ENCODE measurements at regions not wholly inside any gene's neighbourhood (a gene's known extent, or its start where the extent isn't known, plus 50 kb on each side); places are given as distances from the start of the nearest gene placed in this dataset.

DNA sequence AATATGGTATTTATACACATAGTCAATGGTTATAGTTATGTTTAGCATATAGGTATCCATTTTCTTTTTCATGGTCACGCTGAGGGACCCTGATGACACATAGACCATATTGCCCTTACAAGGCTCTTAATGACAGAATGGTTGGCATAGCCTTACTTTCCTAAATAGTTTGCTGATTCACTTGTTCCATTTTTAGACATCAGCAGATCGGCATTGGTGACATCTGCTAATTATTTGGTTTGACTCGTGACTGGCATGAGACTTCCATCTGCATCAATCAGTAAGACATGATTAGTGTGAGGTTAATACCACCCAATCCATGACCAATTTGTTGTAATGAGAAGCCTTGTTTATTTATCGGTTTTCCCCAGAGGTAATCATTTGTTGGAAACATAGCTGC lies 309.7 kb downstream of the ALDH8A1 start:
- TF ChIP-seq PPARA (CRISPR knock-in tag; IDR thresholded peaks at IDR 0.05; ENCODE audit: borderline replicate concordance): no peak
- TF ChIP-seq, protein P1, sequence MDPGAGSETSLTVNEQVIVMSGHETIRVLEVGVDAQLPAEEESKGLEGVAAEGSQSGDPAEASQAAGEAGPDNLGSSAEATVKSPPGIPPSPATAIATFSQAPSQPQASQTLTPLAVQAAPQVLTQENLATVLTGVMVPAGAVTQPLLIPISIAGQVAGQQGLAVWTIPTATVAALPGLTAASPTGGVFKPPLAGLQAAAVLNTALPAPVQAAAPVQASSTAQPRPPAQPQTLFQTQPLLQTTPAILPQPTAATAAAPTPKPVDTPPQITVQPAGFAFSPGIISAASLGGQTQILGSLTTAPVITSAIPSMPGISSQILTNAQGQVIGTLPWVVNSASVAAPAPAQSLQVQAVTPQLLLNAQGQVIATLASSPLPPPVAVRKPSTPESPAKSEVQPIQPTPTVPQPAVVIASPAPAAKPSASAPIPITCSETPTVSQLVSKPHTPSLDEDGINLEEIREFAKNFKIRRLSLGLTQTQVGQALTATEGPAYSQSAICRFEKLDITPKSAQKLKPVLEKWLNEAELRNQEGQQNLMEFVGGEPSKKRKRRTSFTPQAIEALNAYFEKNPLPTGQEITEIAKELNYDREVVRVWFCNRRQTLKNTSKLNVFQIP (CRISPR knock-in tag; IDR thresholded peaks at IDR 0.05; ENCODE audit: borderline replicate concordance, low read depth): no peak
- TF ChIP-seq ISL1 (CRISPR knock-in tag; IDR thresholded peaks at IDR 0.05): no peak
- no peak for TF ChIP-seq ZFP30 (CRISPR knock-in tag; IDR thresholded peaks at IDR 0.05)
- TF ChIP-seq, protein P2, sequence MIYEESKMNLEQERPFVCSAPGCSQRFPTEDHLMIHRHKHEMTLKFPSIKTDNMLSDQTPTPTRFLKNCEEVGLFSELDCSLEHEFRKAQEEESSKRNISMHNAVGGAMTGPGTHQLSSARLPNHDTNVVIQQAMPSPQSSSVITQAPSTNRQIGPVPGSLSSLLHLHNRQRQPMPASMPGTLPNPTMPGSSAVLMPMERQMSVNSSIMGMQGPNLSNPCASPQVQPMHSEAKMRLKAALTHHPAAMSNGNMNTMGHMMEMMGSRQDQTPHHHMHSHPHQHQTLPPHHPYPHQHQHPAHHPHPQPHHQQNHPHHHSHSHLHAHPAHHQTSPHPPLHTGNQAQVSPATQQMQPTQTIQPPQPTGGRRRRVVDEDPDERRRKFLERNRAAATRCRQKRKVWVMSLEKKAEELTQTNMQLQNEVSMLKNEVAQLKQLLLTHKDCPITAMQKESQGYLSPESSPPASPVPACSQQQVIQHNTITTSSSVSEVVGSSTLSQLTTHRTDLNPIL (CRISPR knock-in tag; IDR thresholded peaks at IDR 0.05; ENCODE audit: low read depth): no peak
- TF ChIP-seq, protein P3, sequence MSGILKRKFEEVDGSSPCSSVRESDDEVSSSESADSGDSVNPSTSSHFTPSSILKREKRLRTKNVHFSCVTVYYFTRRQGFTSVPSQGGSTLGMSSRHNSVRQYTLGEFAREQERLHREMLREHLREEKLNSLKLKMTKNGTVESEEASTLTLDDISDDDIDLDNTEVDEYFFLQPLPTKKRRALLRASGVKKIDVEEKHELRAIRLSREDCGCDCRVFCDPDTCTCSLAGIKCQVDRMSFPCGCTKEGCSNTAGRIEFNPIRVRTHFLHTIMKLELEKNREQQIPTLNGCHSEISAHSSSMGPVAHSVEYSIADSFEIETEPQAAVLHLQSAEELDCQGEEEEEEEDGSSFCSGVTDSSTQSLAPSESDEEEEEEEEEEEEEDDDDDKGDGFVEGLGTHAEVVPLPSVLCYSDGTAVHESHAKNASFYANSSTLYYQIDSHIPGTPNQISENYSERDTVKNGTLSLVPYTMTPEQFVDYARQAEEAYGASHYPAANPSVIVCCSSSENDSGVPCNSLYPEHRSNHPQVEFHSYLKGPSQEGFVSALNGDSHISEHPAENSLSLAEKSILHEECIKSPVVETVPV (CRISPR knock-in tag; IDR thresholded peaks at IDR 0.05): no peak
- TF ChIP-seq TOX (CRISPR knock-in tag; IDR thresholded peaks at IDR 0.05; ENCODE audit: borderline replicate concordance): no peak
- TF ChIP-seq, protein P4, sequence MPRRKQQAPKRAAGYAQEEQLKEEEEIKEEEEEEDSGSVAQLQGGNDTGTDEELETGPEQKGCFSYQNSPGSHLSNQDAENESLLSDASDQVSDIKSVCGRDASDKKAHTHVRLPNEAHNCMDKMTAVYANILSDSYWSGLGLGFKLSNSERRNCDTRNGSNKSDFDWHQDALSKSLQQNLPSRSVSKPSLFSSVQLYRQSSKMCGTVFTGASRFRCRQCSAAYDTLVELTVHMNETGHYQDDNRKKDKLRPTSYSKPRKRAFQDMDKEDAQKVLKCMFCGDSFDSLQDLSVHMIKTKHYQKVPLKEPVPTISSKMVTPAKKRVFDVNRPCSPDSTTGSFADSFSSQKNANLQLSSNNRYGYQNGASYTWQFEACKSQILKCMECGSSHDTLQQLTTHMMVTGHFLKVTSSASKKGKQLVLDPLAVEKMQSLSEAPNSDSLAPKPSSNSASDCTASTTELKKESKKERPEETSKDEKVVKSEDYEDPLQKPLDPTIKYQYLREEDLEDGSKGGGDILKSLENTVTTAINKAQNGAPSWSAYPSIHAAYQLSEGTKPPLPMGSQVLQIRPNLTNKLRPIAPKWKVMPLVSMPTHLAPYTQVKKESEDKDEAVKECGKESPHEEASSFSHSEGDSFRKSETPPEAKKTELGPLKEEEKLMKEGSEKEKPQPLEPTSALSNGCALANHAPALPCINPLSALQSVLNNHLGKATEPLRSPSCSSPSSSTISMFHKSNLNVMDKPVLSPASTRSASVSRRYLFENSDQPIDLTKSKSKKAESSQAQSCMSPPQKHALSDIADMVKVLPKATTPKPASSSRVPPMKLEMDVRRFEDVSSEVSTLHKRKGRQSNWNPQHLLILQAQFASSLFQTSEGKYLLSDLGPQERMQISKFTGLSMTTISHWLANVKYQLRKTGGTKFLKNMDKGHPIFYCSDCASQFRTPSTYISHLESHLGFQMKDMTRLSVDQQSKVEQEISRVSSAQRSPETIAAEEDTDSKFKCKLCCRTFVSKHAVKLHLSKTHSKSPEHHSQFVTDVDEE (CRISPR knock-in tag; IDR thresholded peaks at IDR 0.05): no peak
- no peak for TF ChIP-seq ZNF8 (CRISPR knock-in tag; IDR thresholded peaks at IDR 0.05)
- TF ChIP-seq, protein P5, sequence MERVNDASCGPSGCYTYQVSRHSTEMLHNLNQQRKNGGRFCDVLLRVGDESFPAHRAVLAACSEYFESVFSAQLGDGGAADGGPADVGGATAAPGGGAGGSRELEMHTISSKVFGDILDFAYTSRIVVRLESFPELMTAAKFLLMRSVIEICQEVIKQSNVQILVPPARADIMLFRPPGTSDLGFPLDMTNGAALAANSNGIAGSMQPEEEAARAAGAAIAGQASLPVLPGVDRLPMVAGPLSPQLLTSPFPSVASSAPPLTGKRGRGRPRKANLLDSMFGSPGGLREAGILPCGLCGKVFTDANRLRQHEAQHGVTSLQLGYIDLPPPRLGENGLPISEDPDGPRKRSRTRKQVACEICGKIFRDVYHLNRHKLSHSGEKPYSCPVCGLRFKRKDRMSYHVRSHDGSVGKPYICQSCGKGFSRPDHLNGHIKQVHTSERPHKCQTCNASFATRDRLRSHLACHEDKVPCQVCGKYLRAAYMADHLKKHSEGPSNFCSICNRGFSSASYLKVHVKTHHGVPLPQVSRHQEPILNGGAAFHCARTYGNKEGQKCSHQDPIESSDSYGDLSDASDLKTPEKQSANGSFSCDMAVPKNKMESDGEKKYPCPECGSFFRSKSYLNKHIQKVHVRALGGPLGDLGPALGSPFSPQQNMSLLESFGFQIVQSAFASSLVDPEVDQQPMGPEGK (CRISPR knock-in tag; IDR thresholded peaks at IDR 0.05; ENCODE audit: borderline replicate concordance): no peak
- TF ChIP-seq CSDC2 (CRISPR knock-in tag; IDR thresholded peaks at IDR 0.05): no peak
- TF ChIP-seq BACH2 (CRISPR knock-in tag; IDR thresholded peaks at IDR 0.05; ENCODE audit: borderline replicate concordance): no peak
- TF ChIP-seq ZFP3 (CRISPR knock-in tag; IDR thresholded peaks at IDR 0.05): no peak
- no peak for TF ChIP-seq ARNTL (CRISPR knock-in tag; IDR thresholded peaks at IDR 0.05; ENCODE audit: borderline replicate concordance, low read depth)
- TF ChIP-seq OSR1 (CRISPR knock-in tag; IDR thresholded peaks at IDR 0.05): no peak
- TF ChIP-seq GLIS3 (CRISPR knock-in tag; IDR thresholded peaks at IDR 0.05): no peak
- TF ChIP-seq TCF4 (CRISPR knock-in tag; IDR thresholded peaks at IDR 0.05; ENCODE audit: borderline replicate concordance): no peak
- no peak for TF ChIP-seq ZNF565 (CRISPR knock-in tag; conservative IDR thresholded peaks at IDR 0.05; ENCODE audit: low read depth)
- TF ChIP-seq ESRRG (CRISPR knock-in tag; IDR thresholded peaks at IDR 0.05): no peak
- no peak for TF ChIP-seq ZC3H10 (CRISPR knock-in tag; IDR thresholded peaks at IDR 0.05)
- ATAC-seq: no peak

DNA sequence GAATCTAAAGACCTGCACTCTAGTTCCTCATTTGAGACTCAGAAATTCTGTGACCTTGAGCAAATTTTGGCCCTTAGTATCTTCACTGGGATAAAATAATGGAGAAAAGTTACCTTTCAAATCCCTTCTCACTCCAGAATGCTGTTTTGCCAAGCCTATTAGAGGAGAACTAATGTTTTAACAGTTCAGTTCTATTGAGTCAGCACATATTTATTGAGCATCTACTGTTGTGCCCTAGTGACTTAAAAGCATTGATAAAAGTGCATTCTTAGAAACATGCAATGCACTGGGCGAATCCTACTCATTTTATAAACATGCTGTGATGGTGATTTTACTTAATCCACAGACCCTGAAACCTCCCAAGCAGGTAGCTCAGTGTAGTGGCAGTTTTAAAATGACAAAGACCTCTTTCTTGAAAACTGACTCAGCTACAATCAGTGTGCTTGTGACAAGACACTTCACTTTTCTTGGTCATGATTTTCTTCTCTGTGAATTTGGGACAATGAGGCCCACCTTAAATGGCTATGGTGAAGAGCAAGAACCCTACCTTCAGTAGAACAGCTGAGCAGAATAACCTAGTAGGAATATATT lies 312.0 kb downstream of the ALDH8A1 start:
- no peak for TF ChIP-seq BACH2 (CRISPR knock-in tag; IDR thresholded peaks at IDR 0.05; ENCODE audit: borderline replicate concordance)
- no peak for ATAC-seq

DNA sequence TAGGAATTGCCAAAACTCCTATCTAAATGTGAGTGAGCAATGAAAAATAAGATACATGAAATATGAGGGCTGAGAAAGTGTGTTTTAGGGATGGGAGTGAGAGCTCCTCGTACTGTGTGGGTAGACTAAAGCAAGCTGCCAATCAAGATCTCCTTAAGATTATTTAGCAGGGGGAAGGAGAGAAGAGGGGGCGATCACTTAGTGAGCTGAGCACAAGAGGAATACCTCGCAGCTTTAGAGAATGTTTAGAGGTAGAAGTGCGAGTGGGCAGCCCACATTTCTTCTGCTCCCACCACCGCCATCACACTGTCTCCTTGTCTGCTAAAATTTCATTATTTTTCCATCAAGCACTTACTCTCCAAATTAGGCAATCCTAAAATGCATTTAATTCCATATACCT lies 312.6 kb downstream of the ALDH8A1 start:
- TF ChIP-seq ZC3H10 (CRISPR knock-in tag; IDR thresholded peaks at IDR 0.05) (no peak), ARNTL (CRISPR knock-in tag; IDR thresholded peaks at IDR 0.05; ENCODE audit: borderline replicate concordance, low read depth) (no peak), OSR1 (CRISPR knock-in tag; IDR thresholded peaks at IDR 0.05) (no peak), ZNF565 (CRISPR knock-in tag; conservative IDR thresholded peaks at IDR 0.05; ENCODE audit: low read depth) (no peak)
- no peak for ATAC-seq

Data from SK-N-SH treated with all-trans-retinoic acid at 6 μM for 48 hours (cell line).